HG03565 (cell line): ENCODE measurements at regions not wholly inside any gene's neighbourhood (a gene's known extent, or its start where the extent isn't known, plus 50 kb on each side); places are given as distances from the start of the nearest gene placed in this dataset.
"Not testable (repeated sequence)": the region's sequence is repeated elsewhere in the genome, so short reads cannot be mapped to it uniquely, and the experiment has no call there.

Experiments used
- ATAC-seq: cut with Tn5 transposase; IDR thresholded peaks from one replicate; pipeline ENCODE4 v1.9.1; 2021; ENCODE audit warnings: mild to moderate bottlenecking, moderate library complexity; ENCODE audit not compliant: unreplicated experiment

GRCh38 chr13:75180805-75181455 is 301.0 kb downstream of the TBC1D4 start:
- ATAC-seq, result no peak

GRCh38 chr13:75178436-75178835 is 303.5 kb downstream of the TBC1D4 start:
- no peak for ATAC-seq

DNA sequence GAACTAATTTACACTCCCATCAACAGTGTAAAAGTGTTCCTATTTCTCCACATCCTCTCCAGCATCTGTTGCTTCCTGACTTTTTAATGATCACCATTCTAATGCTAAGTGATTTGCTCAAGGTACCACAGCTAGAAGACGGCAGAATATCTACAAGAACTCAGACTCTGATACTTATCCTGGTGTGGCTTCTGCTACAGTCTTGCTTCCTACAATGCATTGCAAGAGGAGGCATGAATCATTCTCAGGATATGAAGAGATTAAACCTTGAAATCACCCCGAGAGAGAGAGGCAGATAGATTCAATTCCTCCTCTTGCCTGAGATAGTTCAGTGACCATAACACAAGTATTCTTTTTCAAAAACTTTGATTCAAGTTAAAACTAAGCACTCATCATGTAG is 306.4 kb downstream of the TBC1D4 start:
- ATAC-seq, result no peak

- ATAC-seq, result not testable (repeated sequence)
These were observed 306.9 kb downstream of the TBC1D4 start for GRCh38 chr13:75175097-75175496.

DNA sequence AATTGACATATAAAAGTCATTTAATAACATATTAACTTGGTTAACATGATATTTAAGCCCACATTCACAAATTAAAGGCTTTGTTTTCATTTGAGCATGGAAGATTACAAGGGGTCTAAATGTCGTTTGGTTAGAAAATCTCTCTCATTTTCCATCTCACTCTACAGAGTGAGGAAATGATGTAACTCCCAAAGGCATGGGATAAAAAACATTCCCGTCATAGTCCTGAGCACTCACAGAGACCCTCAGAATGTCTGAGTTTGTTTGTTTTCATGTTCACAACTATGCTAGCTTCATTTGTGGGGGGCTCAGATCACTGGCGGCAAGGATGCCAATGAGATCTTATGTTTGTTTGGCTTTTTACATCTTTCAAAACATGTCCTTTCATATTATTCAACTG is 307.5 kb downstream of the TBC1D4 start:
- ATAC-seq, result no peak

DNA sequence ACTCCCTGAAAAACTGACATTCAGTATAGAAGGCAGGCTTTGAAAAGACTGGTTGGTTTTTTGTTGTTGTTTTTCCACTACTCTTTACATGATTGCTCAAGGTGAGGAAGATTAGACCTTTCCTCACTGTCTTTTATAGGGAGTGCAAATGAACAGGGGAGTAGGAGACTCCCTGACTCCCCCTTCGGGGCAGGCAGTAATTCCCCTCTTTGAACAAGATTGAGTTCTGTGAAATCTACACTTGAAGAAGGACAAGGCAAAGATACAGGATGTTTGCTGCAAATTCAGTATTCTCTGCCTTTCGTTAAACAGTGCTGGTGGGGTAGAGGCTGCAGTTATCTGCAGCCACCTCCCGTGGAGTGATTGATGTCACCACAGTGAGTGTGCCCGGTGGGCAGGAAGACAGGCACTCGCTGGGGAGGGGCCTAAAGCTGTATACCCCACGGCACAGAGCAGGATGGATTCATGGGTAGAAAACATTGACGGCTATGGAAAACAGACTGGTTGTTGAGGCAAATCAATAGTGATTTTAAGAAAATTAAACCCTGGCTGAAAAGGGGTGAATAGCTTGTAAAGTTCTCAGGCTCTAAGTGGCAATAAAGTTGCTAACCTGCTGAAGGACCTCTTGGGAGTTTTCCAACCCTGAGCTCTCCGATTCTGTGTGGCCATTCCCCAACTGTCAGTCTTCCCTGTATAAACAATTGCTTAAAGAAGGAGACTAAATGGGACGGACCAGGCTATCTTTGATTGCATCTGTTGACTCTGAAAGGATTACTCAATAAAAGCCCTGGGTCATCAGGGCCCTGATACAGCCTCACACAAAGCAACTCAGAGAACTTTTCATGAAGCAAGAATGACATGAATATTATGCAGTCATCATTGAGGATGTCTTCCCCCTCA is 308.3 kb downstream of the TBC1D4 start:
- no peak for ATAC-seq

- ATAC-seq, result no peak
These were observed 311.7 kb downstream of the TBC1D4 start for GRCh38 chr13:75170311-75170710.

DNA sequence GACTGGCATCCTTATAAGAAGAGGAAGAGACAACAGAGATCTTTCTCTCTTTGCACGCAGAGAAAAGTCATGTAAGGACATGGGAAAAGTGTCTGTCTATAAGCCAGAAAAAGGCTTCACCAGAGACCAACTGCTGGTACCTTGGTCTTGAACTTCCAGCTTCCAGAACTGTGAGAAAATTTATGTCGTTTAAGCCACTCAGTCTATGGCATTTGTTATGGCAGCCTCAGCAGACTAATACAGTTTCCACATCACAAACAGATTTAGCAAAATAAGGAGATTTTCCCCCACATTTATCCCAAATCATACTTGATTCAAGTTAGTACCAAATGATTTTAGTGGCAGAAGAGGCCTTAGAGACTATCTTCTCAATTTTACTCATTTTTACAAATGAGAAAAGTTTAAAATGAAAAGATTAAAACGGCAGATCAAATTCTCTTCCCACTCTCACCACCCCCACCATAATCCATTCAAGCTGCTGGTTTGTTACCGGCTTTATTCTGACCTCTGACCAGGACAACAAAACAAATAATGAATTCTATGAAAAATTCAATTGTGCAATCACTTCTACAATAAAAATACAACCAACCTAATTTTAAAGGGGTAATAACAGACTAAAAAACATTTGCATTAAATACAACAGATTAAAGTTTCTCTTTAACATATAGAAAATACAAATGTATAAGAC is 316.3 kb downstream of the TBC1D4 start:
- no peak for ATAC-seq

DNA sequence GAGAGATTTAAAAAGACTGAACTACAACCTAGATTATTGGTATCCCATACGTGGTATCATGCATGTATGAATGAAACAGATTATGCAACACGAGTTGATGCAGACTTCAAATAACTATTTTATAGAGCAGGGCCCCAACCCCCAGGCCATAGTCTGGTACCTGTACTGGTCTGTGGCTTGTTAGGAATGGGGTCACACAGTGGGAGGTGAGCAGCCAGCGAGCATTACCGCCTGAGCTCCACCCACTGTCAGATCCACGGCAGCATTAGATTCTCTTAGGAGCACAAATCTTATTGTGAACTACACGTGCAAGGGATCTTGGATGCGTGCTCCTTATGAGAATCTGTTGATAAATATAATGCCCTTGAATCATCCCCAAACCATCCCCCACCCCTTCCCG is 320.2 kb downstream of the TBC1D4 start:
- ATAC-seq, result no peak

- ATAC-seq, result no peak
These were observed 321.0 kb downstream of the TBC1D4 start for GRCh38 chr13:75160984-75161383.

DNA sequence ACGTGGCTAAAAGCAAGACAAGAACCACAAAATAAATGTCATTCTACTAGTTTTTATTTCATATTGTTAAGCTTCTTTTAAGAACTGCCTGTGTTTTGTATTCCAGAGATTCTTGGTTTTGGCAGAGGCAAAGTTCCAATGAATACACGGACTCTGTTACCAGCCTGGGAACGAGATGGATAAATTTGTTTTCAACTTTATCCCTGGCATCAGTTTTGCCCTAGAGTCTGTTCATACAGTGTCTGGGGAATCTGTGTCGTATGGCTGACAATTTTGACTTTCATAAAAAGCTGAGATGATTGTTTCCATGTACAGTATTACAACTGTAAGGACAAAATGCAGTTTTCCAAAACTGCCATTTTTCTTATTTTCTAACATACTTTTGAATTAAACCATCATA is 327.6 kb downstream of the TBC1D4 start:
- no peak for ATAC-seq

DNA sequence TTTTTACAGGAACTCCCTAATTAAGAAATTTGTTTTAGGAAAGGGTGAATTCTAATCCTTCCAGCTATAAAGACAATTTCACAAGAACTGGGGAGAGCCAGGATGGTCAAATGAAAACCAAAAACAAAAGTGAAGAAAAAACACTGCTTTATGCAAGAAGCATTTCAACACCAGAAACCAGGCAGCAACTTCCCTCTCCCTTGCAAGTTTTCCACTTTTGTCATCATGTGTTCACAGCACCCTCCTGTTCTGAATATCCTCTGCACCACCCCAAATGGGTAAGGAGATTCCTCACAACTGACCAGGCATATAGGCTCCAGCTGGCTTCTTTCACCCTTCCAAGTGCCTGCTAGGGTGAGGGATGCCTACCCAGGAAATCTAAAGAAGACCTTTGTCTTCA is 328.1 kb downstream of the TBC1D4 start:
- no peak for ATAC-seq

DNA sequence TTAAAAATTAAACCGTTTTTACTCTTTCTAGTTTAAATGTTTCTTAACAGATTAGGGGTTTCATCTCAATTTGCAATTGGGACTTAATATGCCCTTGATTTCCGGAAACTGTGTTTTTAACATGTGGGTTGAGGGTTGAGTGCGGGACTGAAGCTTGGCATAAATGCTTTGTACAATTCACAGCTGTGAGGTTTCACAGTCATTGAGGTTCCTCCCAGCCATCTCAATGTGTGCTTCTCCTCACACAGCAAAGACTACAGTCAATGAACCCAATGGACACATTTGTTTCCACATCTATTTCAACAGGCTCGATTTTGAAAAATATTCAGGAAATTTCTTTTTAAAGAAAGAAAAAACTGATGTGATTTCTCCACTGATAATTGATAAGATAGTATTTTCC is 328.6 kb downstream of the TBC1D4 start:
- no peak for ATAC-seq

DNA sequence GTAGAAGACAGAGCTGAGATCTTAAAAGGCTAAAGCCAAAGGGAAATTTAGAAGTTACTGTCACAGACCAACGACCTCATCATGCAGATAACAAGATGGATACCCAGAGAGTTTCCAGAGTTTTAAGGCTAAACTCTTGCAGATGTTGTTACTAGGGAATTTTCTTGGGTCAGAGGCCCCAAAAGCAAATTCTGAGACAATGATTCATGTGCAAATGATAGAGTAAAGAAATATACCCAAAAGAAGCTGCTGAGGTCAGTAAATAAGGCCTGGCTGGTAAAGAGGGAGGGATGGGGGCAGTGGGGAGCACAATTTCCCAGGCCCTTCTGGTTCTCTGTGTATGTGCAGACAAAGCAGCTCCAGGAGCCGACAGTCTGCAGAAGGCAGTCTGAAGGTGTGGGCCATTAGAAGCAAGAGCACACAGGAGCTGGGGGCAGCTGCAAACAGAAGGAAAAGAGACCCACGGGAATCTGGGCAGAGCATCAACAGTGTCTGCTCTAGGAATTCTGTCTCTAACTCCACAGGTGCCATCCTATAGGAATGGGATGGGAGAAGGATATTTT is 330.8 kb downstream of the TBC1D4 start:
- no peak for ATAC-seq

DNA sequence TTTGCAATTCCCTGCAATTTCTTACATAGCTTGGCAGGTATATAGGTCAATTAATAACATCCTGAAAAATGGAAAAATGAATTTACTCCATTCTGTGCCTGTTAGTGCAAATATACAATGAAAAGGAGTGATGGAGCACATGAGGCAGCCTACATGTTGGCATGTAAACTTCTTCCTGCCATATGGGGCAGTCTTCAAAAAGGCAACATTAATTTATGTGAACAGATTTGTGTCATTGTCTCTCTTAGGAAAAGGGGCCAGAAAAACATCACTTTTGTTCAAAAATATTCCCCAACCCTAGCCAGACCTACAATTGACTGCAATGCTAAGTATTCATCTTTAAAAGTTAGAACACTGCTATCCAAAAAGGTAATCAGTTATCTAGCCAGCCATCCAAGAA is 332.2 kb downstream of the TBC1D4 start:
- ATAC-seq, result no peak

GRCh38 chr13:75147946-75148345 is 334.0 kb downstream of the TBC1D4 start:
- no peak for ATAC-seq

- ATAC-seq, result no peak
These were observed 335.5 kb downstream of the TBC1D4 start for GRCh38 chr13:75146436-75146835.

- ATAC-seq, result no peak
These were observed 336.0 kb downstream of the TBC1D4 start for GRCh38 chr13:75145927-75146326.

DNA sequence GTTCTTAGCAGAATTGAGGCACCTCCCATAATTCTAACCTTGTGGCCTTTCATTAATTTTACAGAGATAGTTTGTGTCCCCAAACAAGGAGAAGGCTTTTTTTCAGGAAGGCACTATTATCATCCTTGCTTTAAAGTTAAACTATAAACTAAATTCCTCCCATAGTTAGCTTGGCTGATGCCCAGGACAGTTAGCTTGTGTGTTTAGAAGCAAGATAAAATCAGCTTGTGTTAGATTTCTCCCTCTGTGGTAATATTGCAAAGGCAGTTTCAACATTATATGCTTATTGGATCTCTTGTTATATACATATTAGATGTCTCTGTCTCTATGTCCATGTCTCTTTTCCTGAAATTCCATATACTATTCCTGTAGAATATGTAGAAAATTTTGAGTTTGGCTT is 342.7 kb downstream of the TBC1D4 start:
- ATAC-seq, result no peak

GRCh38 chr13:75137911-75138571 is 343.9 kb downstream of the TBC1D4 start:
- ATAC-seq, result no peak

DNA sequence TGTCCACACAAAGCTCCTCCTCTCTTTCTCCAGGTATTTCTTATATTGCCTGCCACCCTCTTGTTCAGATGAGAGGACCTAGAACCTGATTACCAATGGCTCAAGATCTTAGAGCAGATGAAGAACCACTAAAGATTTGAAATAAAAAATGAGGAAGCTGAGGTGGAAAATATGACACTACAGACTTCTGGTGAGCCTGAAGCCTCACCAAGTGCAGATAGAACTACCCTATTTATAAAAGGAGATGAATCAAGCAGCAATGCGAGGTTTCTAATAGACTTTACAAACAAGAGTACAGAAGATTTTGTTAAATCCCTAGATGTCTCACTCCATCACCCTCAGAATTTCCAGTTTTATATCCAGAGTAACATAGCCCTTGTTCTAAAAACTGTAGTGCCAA is 345.8 kb downstream of the TBC1D4 start:
- no peak for ATAC-seq
